Esophagus (tissue), 2 donors: ENCODE measurements at regions not wholly inside any gene's neighbourhood (a gene's known extent, or its start where the extent isn't known, plus 50 kb on each side); places are given as distances from the start of the nearest gene placed in this dataset.
"Not testable (repeated sequence)": the region's sequence is repeated elsewhere in the genome, so short reads cannot be mapped to it uniquely, and the experiment has no call there.

Source experiments
- H3K27ac ChIP-seq, 2 donors: one replicate each; pipeline ENCODE4 v1.5.1; 2013; ENCODE audit warnings: low read depth in 2 of 2, mild to moderate bottlenecking in 2 of 2, inconsistent platforms in 1 of 2, low read length in 1 of 2, moderate library complexity in 1 of 2
- H3K27me3 ChIP-seq, 2 donors: one replicate each; pipeline ENCODE4 v1.6.1; 2013; ENCODE audit warnings: low read length in 2 of 2, control low read depth in 1 of 2, mild to moderate bottlenecking in 1 of 2; ENCODE audit not compliant: insufficient read depth in 2 of 2, control insufficient read depth in 1 of 2
- H3K36me3 ChIP-seq, 2 donors: one replicate each; pipeline ENCODE4 v1.6.1; 2013; ENCODE audit warnings: low read length in 1 of 2; ENCODE audit not compliant: control insufficient read depth in 2 of 2, insufficient read depth in 2 of 2
- H3K4me1 ChIP-seq, 2 donors: one replicate each; pipeline ENCODE4 v1.6.1; 2013; ENCODE audit warnings: low read length in 1 of 2; ENCODE audit not compliant: control insufficient read depth in 2 of 2, insufficient read depth in 2 of 2
- H3K4me3 ChIP-seq, 2 donors: one replicate each; pipeline ENCODE4 v1.5.1; 2013; ENCODE audit warnings: low read length in 2 of 2, mild to moderate bottlenecking in 2 of 2, low read depth in 1 of 2, moderate library complexity in 1 of 2
- H3K9me3 ChIP-seq, 2 donors: one replicate each; pipeline ENCODE4 v1.6.1; 2013; ENCODE audit warnings: mild to moderate bottlenecking in 2 of 2, low read depth in 1 of 2, low read length in 1 of 2, moderate library complexity in 1 of 2; ENCODE audit not compliant: control insufficient read depth in 2 of 2, insufficient read depth in 1 of 2
- WGBS, 2 donors: extraction: QIAGEN DNeasy Blood & Tissue Kit; methylation state at CpG; one replicate each; pipeline ENCODE4 v1.1.7; 2013; 5-methylcytosine and 5-hydroxymethylcytosine counted together
- donor health status: healthy with polysubstance abuse.
- donor health status: Bipolar disorder and iron deficiency.

- Histone ChIP-seq H3K27me3 (no peaks in the 10 kb centered on the region), H3K4me3 (no peak overlapping the region), H3K27ac (no peak overlapping the region), H3K4me1 (no peaks in the 10 kb centered on the region), H3K36me3 (no peaks in the 10 kb centered on the region), H3K9me3 (no peaks in the 10 kb centered on the region)
Observed at GRCh38 chr6:112475083-112475482, 128.0 kb downstream of the RFPL4B start.

GRCh38 chr6:112477125-112477524 lies 130.0 kb downstream of the RFPL4B start:
- WGBS, 2 donors: 87 to 91% methylated on average over 5 of the region's 5 CpGs

GRCh38 chr6:112478036-112478435 lies 130.9 kb downstream of the RFPL4B start:
- H3K4me3 ChIP-seq: no peak overlapping the region
- H3K36me3 ChIP-seq: no peaks in the 10 kb centered on the region
- H3K4me1 ChIP-seq: no peaks in the 10 kb centered on the region
- H3K27me3 ChIP-seq: no peaks in the 10 kb centered on the region
- H3K9me3 ChIP-seq: no peaks in the 10 kb centered on the region
- 30 to 35% methylated on average over 2 of the region's 2 CpGs for WGBS, 2 donors
- H3K27ac ChIP-seq: no peak overlapping the region

More at GRCh38 chr6:112477125-112477524, 130.0 kb downstream of the RFPL4B start:
- Histone ChIP-seq H3K9me3 (no peaks in the 10 kb centered on the region), H3K36me3 (no peaks in the 10 kb centered on the region), H3K4me3 (no peak overlapping the region), H3K27me3 (no peaks in the 10 kb centered on the region), H3K4me1 (no peaks in the 10 kb centered on the region), H3K27ac (no peak overlapping the region)

GRCh38 chr6:112479975-112480374 lies 132.8 kb downstream of the RFPL4B start:
- WGBS, 2 donors: 95 to 96% methylated on average over 5 of the region's 5 CpGs
- not testable (repeated sequence) for H3K4me3 ChIP-seq, H3K9me3 ChIP-seq, H3K27me3 ChIP-seq, H3K27ac ChIP-seq, H3K4me1 ChIP-seq, H3K36me3 ChIP-seq

GRCh38 chr6:112480553-112480952 lies 133.4 kb downstream of the RFPL4B start:
- Histone ChIP-seq H3K36me3 (no peaks in the 10 kb centered on the region), H3K4me1 (no peaks in the 10 kb centered on the region), H3K4me3 (no peak overlapping the region), H3K27ac (no peak overlapping the region), H3K9me3 (no peaks in the 10 kb centered on the region), H3K27me3 (no peaks in the 10 kb centered on the region)
- 71 to 79% methylated on average over 1 of the region's 1 CpG for whole genome bisulfite sequencing, 2 donors

- H3K9me3 ChIP-seq: no peaks in the 10 kb centered on the region
- no peaks in the 10 kb centered on the region for H3K27me3 ChIP-seq
- H3K4me1 ChIP-seq: no peaks in the 10 kb centered on the region
- WGBS, 2 donors: 56 to 78% methylated on average over 2 of the region's 2 CpGs
- no peak overlapping the region for H3K27ac ChIP-seq
- no peak overlapping the region for H3K4me3 ChIP-seq
- no peaks in the 10 kb centered on the region for H3K36me3 ChIP-seq
Observed at GRCh38 chr6:112481211-112481610, 134.1 kb downstream of the RFPL4B start.

- H3K27me3 ChIP-seq: no peaks in the 10 kb centered on the region
- no peaks in the 10 kb centered on the region for H3K4me1 ChIP-seq
- no peak overlapping the region for H3K27ac ChIP-seq
- no peak overlapping the region for H3K4me3 ChIP-seq
- H3K9me3 ChIP-seq: no peaks in the 10 kb centered on the region
- H3K36me3 ChIP-seq: no peaks in the 10 kb centered on the region
- WGBS, 2 donors: 77 to 84% methylated on average over 2 of the region's 2 CpGs
Observed at GRCh38 chr6:112482373-112482772, 135.2 kb downstream of the RFPL4B start.

GRCh38 chr6:112485120-112485826 lies 138.1 kb downstream of the RFPL4B start:
- WGBS, 2 donors: 32 to 36% methylated on average over 3 of the region's 3 CpGs
- Histone ChIP-seq H3K27ac (no peak overlapping the region), H3K36me3 (no peaks in the 10 kb centered on the region), H3K27me3 (no peaks in the 10 kb centered on the region), H3K4me3 (no peak overlapping the region), H3K9me3 (no peaks in the 10 kb centered on the region), H3K4me1 (no peaks in the 10 kb centered on the region)

- Histone ChIP-seq H3K36me3 (no peaks in the 10 kb centered on the region), H3K4me1 (no peaks in the 10 kb centered on the region), H3K27me3 (no peaks in the 10 kb centered on the region), H3K27ac (no peak overlapping the region), H3K4me3 (no peak overlapping the region), H3K9me3 (no peaks in the 10 kb centered on the region)
- 71 to 73% methylated on average over 1 of the region's 1 CpG for WGBS, 2 donors
Observed at GRCh38 chr6:112485827-112486212, 138.7 kb downstream of the RFPL4B start.

GRCh38 chr6:112486454-112486853 lies 139.3 kb downstream of the RFPL4B start:
- WGBS, 2 donors: 64 to 65% methylated on average over 3 of the region's 3 CpGs
- Histone ChIP-seq H3K27ac (no peak overlapping the region), H3K36me3 (no peaks in the 10 kb centered on the region), H3K27me3 (no peaks in the 10 kb centered on the region), H3K4me1 (no peaks in the 10 kb centered on the region), H3K4me3 (no peak overlapping the region), H3K9me3 (no peaks in the 10 kb centered on the region)
